Mesendoderm (in vitro differentiated cells): ENCODE measurements at regions not wholly inside any gene's neighbourhood (a gene's known extent, or its start where the extent isn't known, plus 50 kb on each side); places are given as distances from the start of the nearest gene placed in this dataset.

Experiments
- DNase-seq: peaks from one replicate; pipeline ENCODE4 v3.0.0; 2013
- H2AK5ac ChIP-seq: 2 replicates; pipeline ENCODE4 v1.6.1; 2013; ENCODE audit warnings: low read length, inconsistent platforms
- H2BK120ac ChIP-seq: 2 replicates; pipeline ENCODE4 v1.6.1; 2013; ENCODE audit warnings: low read depth, mild to moderate bottlenecking, low read length, moderate library complexity, mixed read lengths
- H2BK15ac ChIP-seq: replicated peaks from 2 replicates; pipeline ENCODE4 v1.6.1; 2013; ENCODE audit warnings: low read depth, mild to moderate bottlenecking, moderate library complexity
- H2BK5ac ChIP-seq: 2 replicates; pipeline ENCODE4 v1.6.1; 2013; ENCODE audit warnings: low read length, inconsistent platforms
- H3K18ac ChIP-seq: 2 replicates; pipeline ENCODE4 v1.6.1; 2013; ENCODE audit warnings: mild to moderate bottlenecking, low read length, mixed read lengths
- H3K23ac ChIP-seq: one replicate; pipeline ENCODE4 v1.6.1; 2013; ENCODE audit warnings: low read length
- H3K27ac ChIP-seq: 2 replicates; pipeline ENCODE4 v1.5.1; 2013; ENCODE audit warnings: low read depth, mild to moderate bottlenecking, inconsistent platforms, low read length, moderate library complexity
- H3K27me3 ChIP-seq: 2 replicates; pipeline ENCODE4 v1.6.1; 2013; ENCODE audit warnings: low read length, control low read depth, mild to moderate bottlenecking, inconsistent platforms; ENCODE audit not compliant: insufficient read depth, poor library complexity
- H3K36me3 ChIP-seq: 2 replicates; pipeline ENCODE4 v1.6.1; 2013; ENCODE audit warnings: low read length, inconsistent platforms; ENCODE audit not compliant: control insufficient read depth, insufficient read depth
- H3K4ac ChIP-seq: one replicate; pipeline ENCODE4 v1.6.1; 2013; ENCODE audit warnings: low read depth, mild to moderate bottlenecking, low read length, moderate library complexity
- H3K4me1 ChIP-seq: 2 replicates; pipeline ENCODE4 v1.6.1; 2013; ENCODE audit warnings: low read depth, low read length, inconsistent platforms; ENCODE audit not compliant: control insufficient read depth
- H3K4me2 ChIP-seq: 2 replicates; pipeline ENCODE4 v1.6.1; 2013; ENCODE audit warnings: low read length
- H3K4me3 ChIP-seq: 2 replicates; pipeline ENCODE4 v1.5.1; 2013; ENCODE audit warnings: mild to moderate bottlenecking, low read length
- H3K56ac ChIP-seq: one replicate; pipeline ENCODE4 v1.6.1; 2013; ENCODE audit warnings: low read length
- H3K79me1 ChIP-seq: 2 replicates; pipeline ENCODE4 v1.6.1; 2013; ENCODE audit warnings: low read length, inconsistent platforms
- H3K79me2 ChIP-seq: 2 replicates; pipeline ENCODE4 v1.6.1; 2013; ENCODE audit warnings: mild to moderate bottlenecking, low read length; ENCODE audit not compliant: control insufficient read depth, insufficient read depth
- H3K9ac ChIP-seq: 2 replicates; pipeline ENCODE4 v1.6.1; 2013; ENCODE audit warnings: low read length, inconsistent platforms
- H4K5ac ChIP-seq: one replicate; pipeline ENCODE4 v1.6.1; 2013; ENCODE audit warnings: low read length
- H4K8ac ChIP-seq: one replicate; pipeline ENCODE4 v1.6.1; 2013; ENCODE audit warnings: low read depth, mild to moderate bottlenecking, control low read depth, low read length, moderate library complexity
- WGBS: extraction: QIAGEN DNeasy Blood & Tissue Kit; methylation state at CpG from one replicate; pipeline ENCODE4 v1.1.7; 2013; ENCODE audit warnings: low lambda C conversion rate, missing lambda C conversion rate; ENCODE audit not compliant: insufficient coverage; ENCODE audit errors: extremely low coverage; 5-methylcytosine and 5-hydroxymethylcytosine counted together

GRCh38 chr4:12658146-12658545 is 826.0 kb downstream of the RAB28 start:
- no CpG with 5 or more reads among the region's 2 CpGs for WGBS
- H3K79me1 ChIP-seq: no peaks in the 10 kb centered on the region
- H3K23ac ChIP-seq: no peak overlapping the region
- H2BK15ac ChIP-seq: no peak overlapping the region
- H3K18ac ChIP-seq: no peak overlapping the region
- H3K4me3 ChIP-seq: no peak overlapping the region
- H3K36me3 ChIP-seq: no peaks in the 10 kb centered on the region
- no peak overlapping the region for H2AK5ac ChIP-seq
- H2BK5ac ChIP-seq: no peak overlapping the region
- no peak overlapping the region for H3K4me2 ChIP-seq
- no peak overlapping the region for H2BK120ac ChIP-seq
- H3K4ac ChIP-seq: no peak overlapping the region
- H3K79me2 ChIP-seq: no peaks in the 10 kb centered on the region
- no peak overlapping the region for H3K27ac ChIP-seq
- H3K27me3 ChIP-seq: no peaks in the 10 kb centered on the region
- H4K5ac ChIP-seq: no peak overlapping the region
- no peak overlapping the region for H3K9ac ChIP-seq
- DNase-seq: no peak
- no peak overlapping the region for H3K56ac ChIP-seq
- no peaks in the 10 kb centered on the region for H3K4me1 ChIP-seq
- H4K8ac ChIP-seq: no peak overlapping the region

- Histone ChIP-seq H4K5ac (no peak overlapping the region), H2BK5ac (no peak overlapping the region), H3K79me2 (no peaks in the 10 kb centered on the region), H3K27ac (no peak overlapping the region), H3K4me2 (no peak overlapping the region), H3K27me3 (no peaks in the 10 kb centered on the region), H3K4me1 (no peaks in the 10 kb centered on the region), H3K9ac (no peak overlapping the region), H2AK5ac (no peak overlapping the region), H3K36me3 (no peaks in the 10 kb centered on the region), H3K4me3 (no peak overlapping the region), H3K18ac (no peak overlapping the region), H2BK120ac (no peak overlapping the region), H2BK15ac (no peak overlapping the region), H4K8ac (no peak overlapping the region), H3K79me1 (no peaks in the 10 kb centered on the region), H3K23ac (no peak overlapping the region), H3K56ac (no peak overlapping the region), H3K4ac (no peak overlapping the region)
- no peak for DNase-seq
- WGBS: no CpG with 5 or more reads among the region's 3 CpGs
Measured at GRCh38 chr4:12651876-12652275, 832.3 kb downstream of the RAB28 start.

GRCh38 chr4:12645732-12646131 is 838.4 kb downstream of the RAB28 start:
- Histone ChIP-seq H2BK5ac (no peak overlapping the region), H3K9ac (no peak overlapping the region), H3K27me3 (no peaks in the 10 kb centered on the region), H3K23ac (no peak overlapping the region), H3K56ac (no peak overlapping the region), H3K4me2 (no peak overlapping the region), H3K79me2 (no peaks in the 10 kb centered on the region), H3K4me1 (no peaks in the 10 kb centered on the region), H4K8ac (no peak overlapping the region), H2AK5ac (no peak overlapping the region), H2BK15ac (no peak overlapping the region), H3K79me1 (no peaks in the 10 kb centered on the region), H2BK120ac (no peak overlapping the region), H4K5ac (no peak overlapping the region), H3K4me3 (no peak overlapping the region), H3K4ac (no peak overlapping the region), H3K18ac (no peak overlapping the region), H3K27ac (no peak overlapping the region), H3K36me3 (no peaks in the 10 kb centered on the region)
- no peak for DNase-seq

GRCh38 chr4:12644261-12644660 is 839.9 kb downstream of the RAB28 start:
- Histone ChIP-seq H4K5ac (no peak overlapping the region), H2BK15ac (no peak overlapping the region), H3K79me2 (no peaks in the 10 kb centered on the region), H3K23ac (no peak overlapping the region), H2BK5ac (no peak overlapping the region), H2BK120ac (no peak overlapping the region), H3K4me1 (no peaks in the 10 kb centered on the region), H3K9ac (no peak overlapping the region), H4K8ac (no peak overlapping the region), H3K27ac (no peak overlapping the region), H3K36me3 (no peaks in the 10 kb centered on the region), H2AK5ac (no peak overlapping the region), H3K4ac (no peak overlapping the region), H3K56ac (no peak overlapping the region), H3K4me2 (no peak overlapping the region), H3K79me1 (no peaks in the 10 kb centered on the region), H3K27me3 (no peaks in the 10 kb centered on the region), H3K4me3 (no peak overlapping the region), H3K18ac (no peak overlapping the region)
- WGBS: no CpG with 5 or more reads among the region's 1 CpG
- DNase-seq: no peak

GRCh38 chr4:12636191-12636590 is 847.9 kb downstream of the RAB28 start:
- Histone ChIP-seq H2BK120ac (no peak overlapping the region), H4K8ac (no peak overlapping the region), H3K27ac (no peak overlapping the region), H3K4me2 (no peak overlapping the region), H2BK5ac (no peak overlapping the region), H3K27me3 (no peaks in the 10 kb centered on the region), H3K56ac (no peak overlapping the region), H4K5ac (no peak overlapping the region), H3K4me1 (no peaks in the 10 kb centered on the region), H3K36me3 (no peaks in the 10 kb centered on the region), H3K9ac (no peak overlapping the region), H3K79me2 (no peaks in the 10 kb centered on the region), H2AK5ac (no peak overlapping the region), H3K4ac (no peak overlapping the region), H3K18ac (no peak overlapping the region), H2BK15ac (no peak overlapping the region), H3K79me1 (no peaks in the 10 kb centered on the region), H3K4me3 (no peak overlapping the region), H3K23ac (no peak overlapping the region)
- no CpG with 5 or more reads among the region's 5 CpGs for WGBS
- no peak for DNase-seq

GRCh38 chr4:12635629-12636028 is 848.5 kb downstream of the RAB28 start:
- no peaks in the 10 kb centered on the region for H3K36me3 ChIP-seq
- H2BK15ac ChIP-seq: no peak overlapping the region
- no peaks in the 10 kb centered on the region for H3K27me3 ChIP-seq
- no peak overlapping the region for H3K56ac ChIP-seq
- H4K8ac ChIP-seq: no peak overlapping the region
- DNase-seq: no peak
- H3K27ac ChIP-seq: no peak overlapping the region
- no peak overlapping the region for H2BK5ac ChIP-seq
- H3K4me3 ChIP-seq: no peak overlapping the region
- H2BK120ac ChIP-seq: no peak overlapping the region
- no peaks in the 10 kb centered on the region for H3K4me1 ChIP-seq
- no peak overlapping the region for H3K4ac ChIP-seq
- no peaks in the 10 kb centered on the region for H3K79me1 ChIP-seq
- no peaks in the 10 kb centered on the region for H3K79me2 ChIP-seq
- no CpG with 5 or more reads among the region's 1 CpG for WGBS
- no peak overlapping the region for H2AK5ac ChIP-seq
- H3K4me2 ChIP-seq: no peak overlapping the region
- H4K5ac ChIP-seq: no peak overlapping the region
- H3K18ac ChIP-seq: no peak overlapping the region
- no peak overlapping the region for H3K9ac ChIP-seq
- H3K23ac ChIP-seq: no peak overlapping the region
